NT2/D1 (cell line): ENCODE measurements at regions not wholly inside any gene's neighbourhood (a gene's known extent, or its start where the extent isn't known, plus 50 kb on each side); places are given as distances from the start of the nearest gene placed in this dataset.

Experiments used
- SUZ12 ChIP-seq: IDR thresholded peaks from 2 replicates; pipeline ENCODE4 v1.6.1; 2011; ENCODE audit not compliant: insufficient read length, insufficient read depth; ENCODE audit errors: extremely low read depth
- ZNF274 ChIP-seq: IDR thresholded peaks from 2 replicates; pipeline ENCODE4 v1.6.1; 2011; ENCODE audit warnings: mild to moderate bottlenecking, low read depth, low read length

GRCh38 chr5:15220642-15221173 is 279.3 kb upstream of the FBXL7 start:
- TF ChIP-seq ZNF274, result no peak
- no peak for TF ChIP-seq SUZ12
